HEK293 (cell line): ENCODE measurements at regions not wholly inside any gene's neighbourhood (a gene's known extent, or its start where the extent isn't known, plus 50 kb on each side); places are given as distances from the start of the nearest gene placed in this dataset.

ENCODE experiments used
- CTCF ChIP-seq: fragments of 450-650 bp; formaldehyde crosslinking; IDR thresholded peaks from 2 replicates; pipeline ENCODE4 v1.5.1; 2016; ENCODE audit warnings: missing biosample characterization, missing genetic modification characterization
- KLF9 ChIP-seq: fragments of 450-650 bp; formaldehyde crosslinking; IDR thresholded peaks from 2 replicates; pipeline ENCODE4 v1.5.1; 2016; ENCODE audit warnings: missing biosample characterization, missing genetic modification characterization, low read depth
- YY2 ChIP-seq: fragments of 450-650 bp; formaldehyde crosslinking; IDR thresholded peaks from 2 replicates; pipeline ENCODE4 v1.5.1; 2016; ENCODE audit warnings: missing biosample characterization, missing genetic modification characterization
- ZBTB49 ChIP-seq: fragments of 450-650 bp; formaldehyde crosslinking; IDR thresholded peaks from 2 replicates; pipeline ENCODE4 v1.5.1; 2016; ENCODE audit warnings: missing biosample characterization, missing genetic modification characterization, low read depth
- ZNF510 ChIP-seq: fragments of 450-650 bp; formaldehyde crosslinking; IDR thresholded peaks from 2 replicates; pipeline ENCODE4 v1.5.1; 2018; ENCODE audit warnings: mild to moderate bottlenecking, missing genetic modification characterization, missing biosample characterization; ENCODE audit not compliant: insufficient replicate concordance

- TF ChIP-seq KLF9 (tag by site-specific recombination) (no peak), CTCF (tag by site-specific recombination) (no peak), ZNF510 (tag by site-specific recombination) (no peak), YY2 (tag by site-specific recombination) (no peak), ZBTB49 (no peak)
These were observed 108.5 kb upstream of the GPC6 start for GRCh38 chr13:93118081-93118615.
